ENCODE measurements at regions not wholly inside any gene's neighbourhood (a gene's known extent, or its start where the extent isn't known, plus 50 kb on each side); places are given as distances from the start of the nearest gene placed in this dataset.
A peak's percentile ranks its signal among the peaks of the same experiment; 100 is the strongest.

GRCh38 chr17:5911919-5912318, 158.3 kb upstream of the WSCD1 start:
- no peak for DNase-seq (ENCODE audit: low read depth)
- no peaks in the 10 kb centered on the region for H3K27me3 ChIP-seq (ENCODE audit: control insufficient read depth, insufficient read depth, low read length)
- H3K36me3 ChIP-seq (ENCODE audit: control insufficient read depth, insufficient read depth, low read length) = no peaks in the 10 kb centered on the region
- no peak for TF ChIP-seq CTCF (IDR thresholded peaks at IDR 0.05; ENCODE audit: insufficient read depth, low read length, poor library complexity, severe bottlenecking)
- H3K4me3 ChIP-seq (ENCODE audit: low read depth, low read length) = no peak overlapping the region

DNA sequence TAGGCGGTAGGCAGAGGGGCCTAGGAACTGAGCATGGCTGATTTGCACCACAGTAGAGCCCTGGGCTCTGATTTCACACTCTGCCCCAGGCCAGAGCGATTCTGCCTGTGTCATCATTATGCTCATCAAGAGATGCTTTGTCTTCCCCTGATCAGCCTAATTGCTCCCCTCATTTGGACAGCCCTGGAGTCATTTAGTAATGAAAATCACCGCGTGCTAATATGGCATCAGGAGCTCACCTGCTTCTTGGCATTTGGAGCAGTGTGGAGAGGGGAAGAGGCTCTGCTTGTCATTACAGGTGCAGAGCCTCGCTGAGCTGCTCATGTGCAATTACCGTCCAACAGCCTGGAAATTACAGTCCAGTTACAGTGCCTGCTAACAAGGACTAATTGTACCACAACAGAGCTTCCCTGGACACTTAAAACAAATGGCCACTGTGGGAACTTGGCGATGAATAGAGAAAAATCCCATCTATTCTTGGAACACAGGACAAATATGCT, 157.1 kb upstream of the WSCD1 start:
- no peak for DNase-seq (ENCODE audit: low read depth)
- no peaks in the 10 kb centered on the region for H3K27me3 ChIP-seq (ENCODE audit: control insufficient read depth, insufficient read depth, low read length)
- no peak overlapping the region for H3K4me3 ChIP-seq (ENCODE audit: low read depth, low read length)
- no peaks in the 10 kb centered on the region for H3K36me3 ChIP-seq (ENCODE audit: control insufficient read depth, insufficient read depth, low read length)
- no peak for TF ChIP-seq CTCF (IDR thresholded peaks at IDR 0.05; ENCODE audit: insufficient read depth, low read length, poor library complexity, severe bottlenecking)

DNA sequence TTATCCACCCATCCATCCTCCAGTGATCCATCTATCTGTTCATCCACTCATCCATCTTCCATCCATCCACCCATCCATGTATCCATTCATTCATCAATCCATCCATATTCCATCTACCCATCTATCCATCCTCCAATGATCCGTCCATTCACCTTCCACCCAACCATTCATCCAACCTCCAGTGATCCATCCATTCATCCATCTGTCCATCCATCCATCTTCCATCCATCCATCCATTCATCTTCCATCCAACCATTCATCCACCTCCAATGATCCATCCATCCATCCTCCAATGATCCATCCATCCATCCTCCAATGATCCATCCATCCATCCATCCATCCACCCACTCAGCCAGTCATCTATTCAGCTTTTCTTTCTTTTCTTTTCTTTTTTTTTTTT, 156.5 kb upstream of the WSCD1 start:
- no peak for DNase-seq (ENCODE audit: low read depth)
- Histone ChIP-seq H3K36me3 (ENCODE audit: control insufficient read depth, insufficient read depth, low read length) (no peaks in the 10 kb centered on the region), H3K27me3 (ENCODE audit: control insufficient read depth, insufficient read depth, low read length) (no peaks in the 10 kb centered on the region), H3K4me3 (ENCODE audit: low read depth, low read length) (no peak overlapping the region)
- no peak for TF ChIP-seq CTCF (IDR thresholded peaks at IDR 0.05; ENCODE audit: insufficient read depth, low read length, poor library complexity, severe bottlenecking)

GRCh38 chr17:5915337-5915736, 154.8 kb upstream of the WSCD1 start:
- no peak for DNase-seq (ENCODE audit: low read depth)
- no peak overlapping the region for H3K4me3 ChIP-seq (ENCODE audit: low read depth, low read length)
- no peaks in the 10 kb centered on the region for H3K27me3 ChIP-seq (ENCODE audit: control insufficient read depth, insufficient read depth, low read length)
- no peaks in the 10 kb centered on the region for H3K36me3 ChIP-seq (ENCODE audit: control insufficient read depth, insufficient read depth, low read length)
- no peak for TF ChIP-seq CTCF (IDR thresholded peaks at IDR 0.05; ENCODE audit: insufficient read depth, low read length, poor library complexity, severe bottlenecking)

DNA sequence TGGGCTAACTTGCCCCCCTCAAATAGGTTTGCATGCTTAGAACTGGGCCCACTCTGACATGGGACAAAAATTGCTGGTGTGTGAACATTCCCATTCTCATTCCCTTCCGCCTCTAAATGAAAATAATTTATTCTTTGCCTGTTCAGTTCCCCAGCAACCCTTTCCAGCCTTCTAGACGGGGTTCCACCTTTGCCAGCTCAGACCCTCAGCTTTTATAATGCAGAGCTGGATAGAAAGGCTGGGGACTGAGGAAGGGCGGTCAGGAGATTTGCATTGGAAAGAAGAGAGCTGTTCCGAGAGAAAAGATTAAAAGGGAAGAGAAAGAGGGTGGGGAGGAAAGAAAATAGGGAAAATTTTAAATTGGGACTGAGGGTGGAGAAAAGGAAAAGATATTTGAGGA, 151.1 kb upstream of the WSCD1 start:
- Histone ChIP-seq H3K36me3 (ENCODE audit: control insufficient read depth, insufficient read depth, low read length) (no peaks in the 10 kb centered on the region), H3K27me3 (ENCODE audit: control insufficient read depth, insufficient read depth, low read length) (no peaks in the 10 kb centered on the region), H3K4me3 (ENCODE audit: low read depth, low read length) (no peak overlapping the region)
- no peak for DNase-seq (ENCODE audit: low read depth)
- TF ChIP-seq CTCF (IDR thresholded peaks at IDR 0.05; ENCODE audit: insufficient read depth, low read length, poor library complexity, severe bottlenecking) = no peak

- no peaks in the 10 kb centered on the region for H3K36me3 ChIP-seq (ENCODE audit: control insufficient read depth, insufficient read depth, low read length)
- no peak overlapping the region for H3K4me3 ChIP-seq (ENCODE audit: low read depth, low read length)
- no peak for TF ChIP-seq CTCF (IDR thresholded peaks at IDR 0.05; ENCODE audit: insufficient read depth, low read length, poor library complexity, severe bottlenecking)
- peak; percentile 55 for DNase-seq (ENCODE audit: low read depth)
- no peaks in the 10 kb centered on the region for H3K27me3 ChIP-seq (ENCODE audit: control insufficient read depth, insufficient read depth, low read length)
These were observed 148.5 kb upstream of the WSCD1 start for GRCh38 chr17:5921512-5922282.
